ENCODE measurements at regions not wholly inside any gene's neighbourhood (a gene's known extent, or its start where the extent isn't known, plus 50 kb on each side); places are given as distances from the start of the nearest gene placed in this dataset.

DNA sequence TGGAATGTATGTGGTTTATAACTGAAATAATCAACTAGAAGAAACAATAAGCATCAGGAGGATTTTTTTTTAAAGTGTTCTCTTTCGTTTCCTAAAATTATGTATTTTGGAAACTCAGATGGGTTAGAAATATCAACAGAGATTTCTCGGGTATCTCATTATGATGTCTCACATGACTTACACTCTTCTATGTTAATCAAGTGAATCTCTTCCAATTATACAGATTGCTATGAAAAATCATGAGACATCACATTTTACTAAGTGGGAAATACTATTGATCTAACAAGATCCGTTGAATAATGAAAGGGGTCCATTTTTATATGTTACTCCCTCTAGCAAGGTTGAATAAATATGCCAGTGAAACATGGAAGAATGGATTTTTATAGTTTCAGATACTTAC, 54.7 kb upstream of the NRIP1 start:
- ATAC-seq (no peak), DNase-seq (no peak)
- H3K4me3 ChIP-seq: no peak overlapping the region
- no peaks in the 10 kb centered on the region for H3K9me3 ChIP-seq
- H3K36me3 ChIP-seq (ENCODE audit: insufficient read depth in 1 of 2, low read depth in 1 of 2): no peaks in the 10 kb centered on the region
- no peaks in the 10 kb centered on the region for H3K27me3 ChIP-seq (ENCODE audit: insufficient read depth in 3 of 3, low read length in 2 of 3)
- TF ChIP-seq, protein P1, sequence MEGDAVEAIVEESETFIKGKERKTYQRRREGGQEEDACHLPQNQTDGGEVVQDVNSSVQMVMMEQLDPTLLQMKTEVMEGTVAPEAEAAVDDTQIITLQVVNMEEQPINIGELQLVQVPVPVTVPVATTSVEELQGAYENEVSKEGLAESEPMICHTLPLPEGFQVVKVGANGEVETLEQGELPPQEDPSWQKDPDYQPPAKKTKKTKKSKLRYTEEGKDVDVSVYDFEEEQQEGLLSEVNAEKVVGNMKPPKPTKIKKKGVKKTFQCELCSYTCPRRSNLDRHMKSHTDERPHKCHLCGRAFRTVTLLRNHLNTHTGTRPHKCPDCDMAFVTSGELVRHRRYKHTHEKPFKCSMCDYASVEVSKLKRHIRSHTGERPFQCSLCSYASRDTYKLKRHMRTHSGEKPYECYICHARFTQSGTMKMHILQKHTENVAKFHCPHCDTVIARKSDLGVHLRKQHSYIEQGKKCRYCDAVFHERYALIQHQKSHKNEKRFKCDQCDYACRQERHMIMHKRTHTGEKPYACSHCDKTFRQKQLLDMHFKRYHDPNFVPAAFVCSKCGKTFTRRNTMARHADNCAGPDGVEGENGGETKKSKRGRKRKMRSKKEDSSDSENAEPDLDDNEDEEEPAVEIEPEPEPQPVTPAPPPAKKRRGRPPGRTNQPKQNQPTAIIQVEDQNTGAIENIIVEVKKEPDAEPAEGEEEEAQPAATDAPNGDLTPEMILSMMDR (IDR thresholded peaks at IDR 0.05): no peak
- no peak overlapping the region for H3K27ac ChIP-seq
- WGBS, 3 donors: 68 to 84% (median 71%) methylated on average over 3 of the region's 3 CpGs
- intact Hi-C loops (cut with DNase I): no loop called here
- peaks cover 27% of the 10 kb centered on the region for H3K4me1 ChIP-seq

DNA sequence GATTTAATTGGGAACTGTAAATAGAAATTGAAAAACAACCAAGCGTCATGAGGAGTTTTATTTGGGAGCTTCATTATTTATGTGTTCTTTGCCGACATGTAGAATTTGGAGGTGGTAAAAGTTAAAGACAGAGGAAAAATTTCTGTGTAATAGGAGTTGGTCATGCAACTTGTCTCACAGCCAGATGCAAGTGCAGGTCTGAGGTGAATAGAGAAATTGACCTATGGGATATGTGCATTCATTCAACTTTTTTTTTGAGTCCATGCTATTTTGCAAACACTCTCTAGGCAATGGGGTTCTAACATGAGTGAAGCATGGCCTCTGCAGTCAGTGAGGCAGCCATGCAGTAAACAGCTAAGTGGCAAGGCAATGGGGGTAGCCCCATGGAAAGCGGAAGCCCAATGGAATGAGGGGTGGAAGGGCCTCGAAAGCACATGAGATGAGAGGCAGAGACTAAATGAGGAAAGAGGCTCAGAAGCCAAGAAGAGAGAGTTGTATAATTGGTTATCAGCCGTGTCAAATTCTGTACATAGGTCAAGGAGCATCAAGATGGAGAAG, 56.4 kb upstream of the NRIP1 start:
- intact Hi-C loops (cut with DNase I): loop anchor here in 1 of 2 donors (2.0 to 10.0 kb wide), 3 partner anchors 56 to 256 kb away; partner anchors contain the start of gene NRIP1
- no peaks in the 10 kb centered on the region for H3K9me3 ChIP-seq
- no peaks in the 10 kb centered on the region for H3K27me3 ChIP-seq (ENCODE audit: insufficient read depth in 3 of 3, low read length in 2 of 3)
- WGBS, 3 donors: 24 to 33% (median 31%) methylated on average over 5 of the region's 5 CpGs
- peak overlapping the region; percentile 90 for H3K27ac ChIP-seq
- ATAC-seq (no peak), DNase-seq (no peak)
- H3K4me3 ChIP-seq: no peak overlapping the region
- no peaks in the 10 kb centered on the region for H3K36me3 ChIP-seq (ENCODE audit: insufficient read depth in 1 of 2, low read depth in 1 of 2)
- TF ChIP-seq, protein P1 (IDR thresholded peaks at IDR 0.05): no peak
- peaks cover 27% of the 10 kb centered on the region for H3K4me1 ChIP-seq

DNA sequence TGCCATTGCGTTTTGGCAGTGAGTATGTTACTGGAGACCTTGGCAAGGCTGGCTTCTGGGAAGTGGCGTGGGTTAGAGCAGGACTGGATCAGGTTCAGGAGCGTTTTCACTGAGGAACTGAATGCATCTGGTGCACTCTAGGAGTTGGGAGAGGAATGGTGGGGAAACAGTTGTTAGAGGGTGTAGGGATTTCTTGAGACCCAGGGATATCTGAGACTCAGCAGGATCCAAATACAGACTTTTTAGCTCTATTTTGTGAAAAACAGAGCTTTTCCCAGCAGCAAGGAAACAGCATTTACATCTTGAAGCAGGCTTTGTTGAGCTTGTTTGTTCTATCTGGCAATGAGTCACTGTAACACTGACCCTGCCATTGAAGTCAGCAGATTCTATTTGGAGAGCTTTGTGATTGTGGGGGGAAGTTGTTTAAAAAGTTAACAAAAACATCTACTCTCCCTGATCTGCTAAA, 56.9 kb upstream of the NRIP1 start:
- ATAC-seq (peak; percentile 88 to 92 (median 90)), DNase-seq (peak; percentile 59 to 80)
- peak overlapping the region; percentile 43 for H3K4me3 ChIP-seq
- 8 to 16% (median 10%) methylated on average over 3 of the region's 3 CpGs for WGBS, 3 donors
- H3K27ac ChIP-seq: peak overlapping the region; percentile 90
- no peaks in the 10 kb centered on the region for H3K9me3 ChIP-seq
- intact Hi-C loops (cut with DNase I): loop anchor here in 1 of 2 donors (2.0 to 10.0 kb wide), 4 partner anchors 43 to 257 kb away; partner anchors contain the start of gene NRIP1
- peaks cover 28% of the 10 kb centered on the region for H3K4me1 ChIP-seq
- H3K36me3 ChIP-seq (ENCODE audit: insufficient read depth in 1 of 2, low read depth in 1 of 2): no peaks in the 10 kb centered on the region
- no peaks in the 10 kb centered on the region for H3K27me3 ChIP-seq (ENCODE audit: insufficient read depth in 3 of 3, low read length in 2 of 3)
- TF ChIP-seq, protein P1 (IDR thresholded peaks at IDR 0.05): no peak

DNA sequence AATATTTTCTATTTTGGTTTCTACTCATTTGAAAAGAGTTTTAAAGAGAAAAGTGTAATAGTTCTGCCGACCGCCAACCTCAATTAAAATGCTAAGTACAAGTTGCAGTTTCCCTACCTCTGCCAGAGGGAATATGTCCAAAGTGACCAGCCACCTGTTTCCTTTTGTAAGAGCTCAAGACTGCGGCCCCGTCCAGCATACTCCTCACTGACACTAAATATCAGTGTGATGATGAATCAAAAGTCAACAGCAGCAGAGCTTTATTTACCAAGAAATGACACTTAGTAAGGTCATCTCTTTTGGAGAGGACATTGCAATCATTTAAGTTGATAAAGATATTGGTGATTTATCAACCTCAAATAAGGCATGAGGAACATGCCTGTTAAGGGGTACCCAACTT, 57.4 kb upstream of the NRIP1 start:
- ATAC-seq (peak; percentile 88 to 93 (median 88)), DNase-seq (peak; percentile 50 to 79)
- no peaks in the 10 kb centered on the region for H3K9me3 ChIP-seq
- intact Hi-C loops (cut with DNase I): loop anchor here in 1 of 2 donors (2.0 to 10.0 kb wide), 3 partner anchors 43 to 257 kb away; no protein-coding TSS in a partner anchor
- H3K27ac ChIP-seq: peak overlapping the region; percentile 90
- peaks cover 34% of the 10 kb centered on the region for H3K4me1 ChIP-seq
- TF ChIP-seq, protein P1 (IDR thresholded peaks at IDR 0.05): peak; percentile 4
- no peaks in the 10 kb centered on the region for H3K27me3 ChIP-seq (ENCODE audit: insufficient read depth in 3 of 3, low read length in 2 of 3)
- peak overlapping the region; percentile 43 for H3K4me3 ChIP-seq
- H3K36me3 ChIP-seq (ENCODE audit: insufficient read depth in 1 of 2, low read depth in 1 of 2): no peaks in the 10 kb centered on the region
- 6 to 8% (median 7%) methylated on average over 4 of the region's 4 CpGs for WGBS, 3 donors
